Chondrocyte (in vitro differentiated cells): ENCODE measurements at regions not wholly inside any gene's neighbourhood (a gene's known extent, or its start where the extent isn't known, plus 50 kb on each side); places are given as distances from the start of the nearest gene placed in this dataset.

Experiments
- DNase-seq: peaks from one replicate; pipeline ENCODE4 v3.0.0; 2021; ENCODE audit warnings: mixed read lengths, low spot score
- H3K27ac Mint-ChIP-seq: one replicate; pipeline ENCODE4 v1.8.0; 2021; ENCODE audit warnings: mild to moderate bottlenecking, moderate library complexity, mixed read lengths; ENCODE audit not compliant: unreplicated experiment
- H3K27me3 Mint-ChIP-seq: 2 replicates; pipeline ENCODE4 v1.8.0; 2021; ENCODE audit warnings: low read depth, mixed read lengths
- H3K36me3 Mint-ChIP-seq: 2 replicates; pipeline ENCODE4 v1.8.0; 2021; ENCODE audit warnings: low read depth, mixed read lengths
- H3K4me1 Mint-ChIP-seq: 2 replicates; pipeline ENCODE4 v1.8.0; 2021; ENCODE audit warnings: low read depth, mild to moderate bottlenecking, mixed read lengths
- H3K4me3 Mint-ChIP-seq: one replicate; pipeline ENCODE4 v1.8.0; 2021; ENCODE audit warnings: mild to moderate bottlenecking, moderate library complexity, mixed read lengths; ENCODE audit not compliant: unreplicated experiment
- H3K9me3 Mint-ChIP-seq: 2 replicates; pipeline ENCODE4 v1.8.0; 2021; ENCODE audit warnings: low read depth, mixed read lengths
- CTCF ChIP-seq: fragments of 200-600 bp; sonication (generic); IDR thresholded peaks from 2 replicates; pipeline ENCODE4 v1.5.0; 2021; ENCODE audit warnings: antibody characterized with exemption, mild to moderate bottlenecking, moderate library complexity

- Mint-ChIP-seq H3K9me3 (peaks cover 19% of the 10 kb centered on the region), H3K27ac (peak overlapping the region; percentile 83), H3K27me3 (no peaks in the 10 kb centered on the region), H3K4me3 (peak overlapping the region; percentile 41), H3K36me3 (peaks cover 7% of the 10 kb centered on the region), H3K4me1 (peaks cover 31% of the 10 kb centered on the region)
- TF ChIP-seq CTCF, result peak; percentile 84
- no peak for DNase-seq
Measured at GRCh38 chr2:237171396-237171795, 85.7 kb downstream of the COPS8 start.

DNA sequence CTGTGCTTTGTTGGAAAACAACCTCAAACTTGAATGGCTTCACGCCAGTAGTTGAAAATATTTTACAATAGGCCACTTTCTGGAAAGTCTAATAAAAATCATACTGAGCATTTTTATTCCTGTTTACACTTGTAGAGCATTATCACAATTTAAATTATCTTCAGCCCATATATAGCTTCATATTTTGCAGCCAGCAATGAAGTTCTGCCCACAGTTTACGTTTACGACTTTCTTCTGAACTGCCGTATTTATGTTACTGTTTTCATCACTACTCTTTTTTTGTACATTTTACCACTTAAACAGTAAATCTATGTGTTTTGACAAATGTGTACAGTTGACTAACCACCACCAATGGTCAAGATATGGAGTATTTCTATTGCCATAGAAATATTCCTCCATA, 86.2 kb downstream of the COPS8 start:
- TF ChIP-seq CTCF, result no peak
- H3K36me3 Mint-ChIP-seq, result peaks cover 7% of the 10 kb centered on the region
- H3K4me1 Mint-ChIP-seq, result peaks cover 34% of the 10 kb centered on the region
- no peak for DNase-seq
- no peaks in the 10 kb centered on the region for H3K27me3 Mint-ChIP-seq
- peak overlapping the region; percentile 83 for H3K27ac Mint-ChIP-seq
- peaks cover 19% of the 10 kb centered on the region for H3K9me3 Mint-ChIP-seq
- H3K4me3 Mint-ChIP-seq, result peak overlapping the region; percentile 26

GRCh38 chr2:237177052-237177451, 91.4 kb downstream of the COPS8 start:
- Mint-ChIP-seq H3K36me3 (peaks cover 7% of the 10 kb centered on the region), H3K27me3 (no peaks in the 10 kb centered on the region), H3K4me1 (peaks cover 62% of the 10 kb centered on the region), H3K4me3 (no peak overlapping the region), H3K9me3 (peaks cover 9% of the 10 kb centered on the region), H3K27ac (no peak overlapping the region)
- TF ChIP-seq CTCF, result no peak
- no peak for DNase-seq

- DNase-seq, result no peak
- TF ChIP-seq CTCF, result no peak
- peaks cover 7% of the 10 kb centered on the region for H3K36me3 Mint-ChIP-seq
- H3K27ac Mint-ChIP-seq, result peak overlapping the region; percentile 83
- no peaks in the 10 kb centered on the region for H3K27me3 Mint-ChIP-seq
- H3K9me3 Mint-ChIP-seq, result peaks cover 9% of the 10 kb centered on the region
- no peak overlapping the region for H3K4me3 Mint-ChIP-seq
- H3K4me1 Mint-ChIP-seq, result peaks cover 59% of the 10 kb centered on the region
Measured at GRCh38 chr2:237177986-237178385, 92.3 kb downstream of the COPS8 start.

- no peak for DNase-seq
- peak overlapping the region; percentile 83 for H3K27ac Mint-ChIP-seq
- no peak overlapping the region for H3K4me3 Mint-ChIP-seq
Measured at GRCh38 chr2:237178396-237178795, 92.7 kb downstream of the COPS8 start.

More at GRCh38 chr2:237178396-237178795, 92.7 kb downstream of the COPS8 start:
- TF ChIP-seq CTCF, result no peak
- Mint-ChIP-seq H3K27me3 (no peaks in the 10 kb centered on the region), H3K36me3 (peaks cover 7% of the 10 kb centered on the region), H3K9me3 (peaks cover 7% of the 10 kb centered on the region), H3K4me1 (peaks cover 57% of the 10 kb centered on the region)
